Prostate gland (tissue), 2 donors: ENCODE measurements at regions not wholly inside any gene's neighbourhood (a gene's known extent, or its start where the extent isn't known, plus 50 kb on each side); places are given as distances from the start of the nearest gene placed in this dataset.

ENCODE experiments used
- DNase-seq: peaks from one replicate; pipeline ENCODE4 v3.0.0-alpha.2; 2019; ENCODE audit warnings: low spot score
- H3K27ac ChIP-seq, 2 donors: fragments of 200-600 bp; sonication (generic); 2 replicates each; pipeline ENCODE4 v1.5.1; 2017 to 2019
- H3K27me3 ChIP-seq: fragments of 200-600 bp; sonication (generic); replicated peaks from 2 replicates; pipeline ENCODE4 v1.5.1; 2019; ENCODE audit not compliant: insufficient read depth
- H3K36me3 ChIP-seq, 2 donors: fragments of 200-600 bp; sonication (generic); 1 replicate in 1 of 2; 2 replicates in 1 of 2; pipeline versions ENCODE4 v1.5.1 to v1.8.1; 2017 to 2019
- H3K4me1 ChIP-seq: fragments of 200-600 bp; sonication (generic); replicated peaks from 2 replicates; pipeline ENCODE4 v1.5.1; 2019
- H3K4me3 ChIP-seq, 2 donors: fragments of 200-600 bp; sonication (generic); 2 replicates each; pipeline ENCODE4 v1.5.1; 2017 to 2019
- H3K9me3 ChIP-seq: fragments of 200-600 bp; sonication (generic); 2 replicates; pipeline ENCODE4 v1.5.1; 2017
- POLR2A ChIP-seq: fragments of 450-650 bp; IDR thresholded peaks from one replicate; pipeline ENCODE4 v1.6.1; 2016; ENCODE audit warnings: antibody characterized with exemption, mild to moderate bottlenecking
- POLR2AphosphoS5 ChIP-seq: sonication (generic); formaldehyde crosslinking; IDR thresholded peaks from one replicate; pipeline ENCODE4 v1.6.1; 2017; ENCODE audit warnings: antibody characterized with exemption
- WGBS: methylation state at CpG from one replicate; pipeline ENCODE4 v1.1.5; 2018; 5-methylcytosine and 5-hydroxymethylcytosine counted together
- intact Hi-C: fragments of 100-400 bp; cut with DNase I; formaldehyde crosslinking; loops from one replicate; pipeline ENCODE4 v1.14.2; 2022
- TF ChIP-seq, protein P1 (sequence below), 4 experiments: fragments of 200-600 bp in 2 of 4; fragments of 450-650 bp in 2 of 4; sonication (generic) in 2 of 4; IDR thresholded peaks; 1 replicate in 3 of 4; 2 replicates in 1 of 4; pipeline ENCODE4 v1.5.1; 2016 to 2019; ENCODE audit warnings: antibody characterized with exemption in 4 of 4, mild to moderate bottlenecking in 2 of 4, moderate library complexity in 2 of 4

DNA sequence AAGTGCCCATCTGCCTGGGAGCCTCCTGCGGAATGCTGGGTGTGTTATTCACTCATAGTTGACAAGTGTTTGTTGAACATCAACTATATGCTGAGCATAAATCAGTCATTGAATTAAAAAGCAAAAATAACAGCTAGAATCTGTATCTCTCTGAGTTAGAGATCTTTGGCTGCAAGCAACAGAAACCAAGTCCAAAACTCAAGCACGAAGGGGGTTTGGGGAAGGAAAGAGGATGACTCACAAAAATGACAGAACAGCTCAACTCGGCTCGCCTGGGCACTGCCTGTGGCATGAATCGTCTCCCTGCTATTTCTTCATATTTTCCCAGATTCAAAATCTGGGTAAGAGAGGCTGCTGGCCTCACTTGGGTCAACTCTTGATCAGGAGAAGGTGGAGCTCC, 72.6 kb upstream of the NCOR2 start:
- TF ChIP-seq, protein P1, sequence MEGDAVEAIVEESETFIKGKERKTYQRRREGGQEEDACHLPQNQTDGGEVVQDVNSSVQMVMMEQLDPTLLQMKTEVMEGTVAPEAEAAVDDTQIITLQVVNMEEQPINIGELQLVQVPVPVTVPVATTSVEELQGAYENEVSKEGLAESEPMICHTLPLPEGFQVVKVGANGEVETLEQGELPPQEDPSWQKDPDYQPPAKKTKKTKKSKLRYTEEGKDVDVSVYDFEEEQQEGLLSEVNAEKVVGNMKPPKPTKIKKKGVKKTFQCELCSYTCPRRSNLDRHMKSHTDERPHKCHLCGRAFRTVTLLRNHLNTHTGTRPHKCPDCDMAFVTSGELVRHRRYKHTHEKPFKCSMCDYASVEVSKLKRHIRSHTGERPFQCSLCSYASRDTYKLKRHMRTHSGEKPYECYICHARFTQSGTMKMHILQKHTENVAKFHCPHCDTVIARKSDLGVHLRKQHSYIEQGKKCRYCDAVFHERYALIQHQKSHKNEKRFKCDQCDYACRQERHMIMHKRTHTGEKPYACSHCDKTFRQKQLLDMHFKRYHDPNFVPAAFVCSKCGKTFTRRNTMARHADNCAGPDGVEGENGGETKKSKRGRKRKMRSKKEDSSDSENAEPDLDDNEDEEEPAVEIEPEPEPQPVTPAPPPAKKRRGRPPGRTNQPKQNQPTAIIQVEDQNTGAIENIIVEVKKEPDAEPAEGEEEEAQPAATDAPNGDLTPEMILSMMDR (IDR thresholded peaks at IDR 0.05) = no peak
- no peak for TF ChIP-seq POLR2A
- TF ChIP-seq POLR2AphosphoS5 = no peak
- intact Hi-C loops = no loop called here
- H3K36me3 ChIP-seq = no peaks in the 10 kb centered on the region
- H3K9me3 ChIP-seq = no peaks in the 10 kb centered on the region
- no peak overlapping the region for H3K27ac ChIP-seq
- no peak overlapping the region for H3K4me3 ChIP-seq
- 43% methylated on average over 5 of the region's 5 CpGs for WGBS
- H3K4me1 ChIP-seq = no peaks in the 10 kb centered on the region
- no peaks in the 10 kb centered on the region for H3K27me3 ChIP-seq
- DNase-seq = no peak

DNA sequence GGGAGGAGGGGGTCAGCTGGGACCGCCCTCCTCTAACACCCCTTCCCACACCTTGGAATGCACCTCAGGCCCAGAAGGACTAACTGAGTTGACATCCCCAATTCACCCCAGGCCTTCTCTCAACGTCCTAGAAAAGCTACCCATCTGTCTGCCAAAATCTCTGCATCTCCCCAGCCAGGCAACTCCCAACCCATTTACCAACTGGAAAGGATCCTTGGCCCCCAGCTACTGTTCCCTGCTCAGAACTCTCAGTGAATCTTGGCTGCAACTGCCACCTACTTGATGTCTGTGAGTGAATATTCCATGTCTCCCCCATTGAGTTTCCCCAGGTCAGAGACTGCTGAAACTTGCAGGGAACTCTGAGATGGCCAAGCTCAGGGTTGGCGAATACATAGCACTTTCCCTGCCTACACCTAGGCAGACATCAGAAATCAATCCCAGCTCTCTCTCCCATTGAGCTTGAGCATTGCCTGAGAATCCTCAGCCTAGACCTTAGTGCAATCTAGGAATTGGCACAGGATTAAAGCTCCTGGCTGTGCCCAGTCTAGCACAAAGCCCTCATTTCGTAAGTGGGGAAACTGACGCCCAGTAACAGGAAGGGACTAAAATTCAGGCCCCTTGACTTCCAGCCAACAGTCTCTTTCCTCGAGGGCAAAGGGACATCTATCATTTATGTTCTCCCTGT, 71.9 kb upstream of the NCOR2 start:
- no peaks in the 10 kb centered on the region for H3K9me3 ChIP-seq
- DNase-seq = no peak
- intact Hi-C loops = no loop called here
- H3K36me3 ChIP-seq = no peaks in the 10 kb centered on the region
- no peaks in the 10 kb centered on the region for H3K4me1 ChIP-seq
- no peak overlapping the region for H3K4me3 ChIP-seq
- 61% methylated on average over 6 of the region's 6 CpGs for WGBS
- TF ChIP-seq, protein P1 (IDR thresholded peaks at IDR 0.05) = no peak
- no peak for TF ChIP-seq POLR2A
- TF ChIP-seq POLR2AphosphoS5 = no peak
- no peak overlapping the region for H3K27ac ChIP-seq
- H3K27me3 ChIP-seq = no peaks in the 10 kb centered on the region

GRCh38 chr12:124637581-124637981, 70.2 kb upstream of the NCOR2 start:
- intact Hi-C loops = no loop called here
- DNase-seq = peak; percentile 62
- no peak overlapping the region for H3K27ac ChIP-seq
- H3K27me3 ChIP-seq = no peaks in the 10 kb centered on the region
- no peaks in the 10 kb centered on the region for H3K4me1 ChIP-seq
- no peaks in the 10 kb centered on the region for H3K36me3 ChIP-seq
- TF ChIP-seq, protein P1 (IDR thresholded peaks at IDR 0.05) = no peak
- peak; percentile 67 for TF ChIP-seq POLR2AphosphoS5
- no peaks in the 10 kb centered on the region for H3K9me3 ChIP-seq
- 27% methylated on average over 12 of the region's 12 CpGs for WGBS
- H3K4me3 ChIP-seq = no peak overlapping the region

GRCh38 chr12:124637163-124637562, 69.8 kb upstream of the NCOR2 start:
- WGBS = 80% methylated on average over 4 of the region's 4 CpGs
- no peaks in the 10 kb centered on the region for H3K36me3 ChIP-seq

More at GRCh38 chr12:124637163-124637562, 69.8 kb upstream of the NCOR2 start:
- Histone ChIP-seq H3K27ac (no peak overlapping the region), H3K27me3 (no peaks in the 10 kb centered on the region), H3K4me3 (no peak overlapping the region), H3K9me3 (no peaks in the 10 kb centered on the region), H3K4me1 (no peaks in the 10 kb centered on the region)
- TF ChIP-seq POLR2AphosphoS5 (no peak), POLR2A (no peak)
- TF ChIP-seq, protein P1 (IDR thresholded peaks at IDR 0.05) = no peak
- intact Hi-C loops = no loop called here
- no peak for DNase-seq
